Activated CD4-positive, alpha-beta T cell treated with anti-CD3 and anti-CD28 coated beads, Interleukin-2, Interleukin-4, amounts not matched to agents 100 ng/mL and 50 ng/mL, durations not matched to agents 16 hours and 8 hours (primary cell): ENCODE measurements at regions not wholly inside any gene's neighbourhood (a gene's known extent, or its start where the extent isn't known, plus 50 kb on each side); places are given as distances from the start of the nearest gene placed in this dataset.
A peak's percentile ranks its signal among the peaks of the same experiment; 100 is the strongest.

ENCODE experiments used
- DNase-seq: peaks from one replicate; pipeline ENCODE4 v3.0.0-alpha.2; 2020; ENCODE audit warnings: low spot score

- no peak for DNase-seq
These were observed 74.7 kb upstream of the PIWIL1 start for GRCh38 chr12:130263025-130263424.

- no peak for DNase-seq
These were observed 73.7 kb upstream of the PIWIL1 start for GRCh38 chr12:130263996-130264395.

GRCh38 chr12:130266751-130267150 is 70.9 kb upstream of the PIWIL1 start:
- DNase-seq = no peak

- peak; percentile 36 for DNase-seq
These were observed 57.5 kb upstream of the PIWIL1 start for GRCh38 chr12:130280231-130280630.

GRCh38 chr12:130280742-130281141 is 56.9 kb upstream of the PIWIL1 start:
- no peak for DNase-seq

- DNase-seq = peak; percentile 19
These were observed 56.4 kb upstream of the PIWIL1 start for GRCh38 chr12:130281153-130281799.

GRCh38 chr12:130286041-130286440 is 51.6 kb upstream of the PIWIL1 start:
- DNase-seq = no peak

- DNase-seq = no peak
These were observed 50.8 kb upstream of the PIWIL1 start for GRCh38 chr12:130286741-130287440.
